Body of pancreas (tissue), 4 donors: ENCODE measurements at regions not wholly inside any gene's neighbourhood (a gene's known extent, or its start where the extent isn't known, plus 50 kb on each side); places are given as distances from the start of the nearest gene placed in this dataset.

Experiments used
- ATAC-seq: fragments of 150-250 bp; one replicate; pipeline ENCODE4 v1.9.1; 2016
- DNase-seq, 4 donors: peaks; one replicate each; pipeline ENCODE4 v3.0.0-alpha.2; 2019
- H3K27ac ChIP-seq, 4 donors: fragments of 200-600 bp; sonication (generic); 1 replicate in 3 of 4; 2 replicates in 1 of 4; pipeline versions ENCODE4 v1.5.1 to v1.6.1; 2016 to 2019; ENCODE audit warnings: mild to moderate bottlenecking in 1 of 4, mixed read lengths in 1 of 4, moderate library complexity in 1 of 4
- H3K27me3 ChIP-seq, 2 donors: fragments of 200-600 bp; sonication (generic); one replicate each; pipeline ENCODE4 v1.6.0; 2016; ENCODE audit warnings: mild to moderate bottlenecking in 1 of 2
- H3K36me3 ChIP-seq, 2 donors: fragments of 200-600 bp; sonication (generic); replicated peaks in 1 of 2; 2 replicates each; pipeline ENCODE4 v1.5.1; 2016; ENCODE audit warnings: low read depth in 2 of 2; ENCODE audit not compliant: insufficient read depth in 1 of 2
- H3K4me1 ChIP-seq: fragments of 200-600 bp; sonication (generic); one replicate; pipeline ENCODE4 v1.6.0; 2016
- H3K4me3 ChIP-seq, 2 donors: fragments of 200-600 bp; sonication (generic); 1 replicate in 1 of 2; 2 replicates in 1 of 2; pipeline ENCODE4 v1.5.1; 2016 to 2019
- H3K9me3 ChIP-seq, 3 donors: fragments of 200-600 bp; sonication (generic); 1 replicate in 2 of 3; 2 replicates in 1 of 3; pipeline ENCODE4 v1.5.1; 2016
- POLR2A ChIP-seq, 3 donors: fragments of 450-650 bp; IDR thresholded peaks; one replicate each; pipeline ENCODE4 v1.6.1; 2016; ENCODE audit warnings: antibody characterized with exemption in 3 of 3, mild to moderate bottlenecking in 2 of 3
- WGBS, 2 donors: methylation state at CpG; one replicate each; pipeline ENCODE4 v1.1.5; 2017; 5-methylcytosine and 5-hydroxymethylcytosine counted together
- intact Hi-C: fragments of 100-400 bp; cut with DNase I; formaldehyde crosslinking; loops from one replicate; pipeline ENCODE4 v1.15.1; 2023
- TF ChIP-seq, protein P1 (sequence below), 7 experiments: fragments of 450-650 bp in 4 of 7; fragments of 200-600 bp in 3 of 7; sonication (generic) in 3 of 7; IDR thresholded peaks; one replicate each; pipeline ENCODE4 v1.5.1; 2016 to 2019; ENCODE audit warnings: antibody characterized with exemption in 7 of 7

- Histone ChIP-seq H3K36me3 (no peaks in the 10 kb centered on the region), H3K4me3 (no peak overlapping the region), H3K9me3 (no peaks in the 10 kb centered on the region), H3K27ac (no peak overlapping the region), H3K27me3 (no peaks in the 10 kb centered on the region), H3K4me1 (no peaks in the 10 kb centered on the region)
- no peak for DNase-seq
- 69 to 70% methylated on average over 5 of the region's 5 CpGs for WGBS, 2 donors
- no peak for TF ChIP-seq POLR2A (IDR thresholded peaks at IDR 0.05)
- TF ChIP-seq, protein P1, sequence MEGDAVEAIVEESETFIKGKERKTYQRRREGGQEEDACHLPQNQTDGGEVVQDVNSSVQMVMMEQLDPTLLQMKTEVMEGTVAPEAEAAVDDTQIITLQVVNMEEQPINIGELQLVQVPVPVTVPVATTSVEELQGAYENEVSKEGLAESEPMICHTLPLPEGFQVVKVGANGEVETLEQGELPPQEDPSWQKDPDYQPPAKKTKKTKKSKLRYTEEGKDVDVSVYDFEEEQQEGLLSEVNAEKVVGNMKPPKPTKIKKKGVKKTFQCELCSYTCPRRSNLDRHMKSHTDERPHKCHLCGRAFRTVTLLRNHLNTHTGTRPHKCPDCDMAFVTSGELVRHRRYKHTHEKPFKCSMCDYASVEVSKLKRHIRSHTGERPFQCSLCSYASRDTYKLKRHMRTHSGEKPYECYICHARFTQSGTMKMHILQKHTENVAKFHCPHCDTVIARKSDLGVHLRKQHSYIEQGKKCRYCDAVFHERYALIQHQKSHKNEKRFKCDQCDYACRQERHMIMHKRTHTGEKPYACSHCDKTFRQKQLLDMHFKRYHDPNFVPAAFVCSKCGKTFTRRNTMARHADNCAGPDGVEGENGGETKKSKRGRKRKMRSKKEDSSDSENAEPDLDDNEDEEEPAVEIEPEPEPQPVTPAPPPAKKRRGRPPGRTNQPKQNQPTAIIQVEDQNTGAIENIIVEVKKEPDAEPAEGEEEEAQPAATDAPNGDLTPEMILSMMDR (IDR thresholded peaks at IDR 0.05) = no peak
- ATAC-seq = no peak
- intact Hi-C loops = no loop called here
Observed at GRCh38 chr10:2023687-2024086, 286.4 kb upstream of the ADARB2 start.

DNA sequence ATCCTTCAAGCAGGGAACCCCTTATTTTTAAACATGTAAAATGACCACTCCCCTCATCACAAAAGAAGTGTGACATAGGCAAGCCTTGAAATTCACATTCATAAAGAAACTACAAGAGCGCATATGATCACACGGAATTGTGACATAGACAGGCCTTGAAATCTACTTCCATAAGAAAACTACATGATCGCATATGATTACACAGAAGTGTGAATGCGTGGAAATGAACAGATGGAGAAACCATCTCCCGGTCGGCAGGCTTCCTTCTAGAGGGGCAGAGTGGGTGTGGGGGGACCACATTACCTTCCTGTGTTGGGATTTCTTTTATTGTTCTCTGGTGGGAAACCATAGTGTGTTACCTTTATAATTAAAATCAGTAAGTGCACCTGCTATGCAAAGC is 285.1 kb upstream of the ADARB2 start:
- TF ChIP-seq POLR2A (IDR thresholded peaks at IDR 0.05) = no peak
- TF ChIP-seq, protein P1 (IDR thresholded peaks at IDR 0.05) = no peak
- Histone ChIP-seq H3K36me3 (no peaks in the 10 kb centered on the region), H3K27me3 (no peaks in the 10 kb centered on the region), H3K27ac (no peak overlapping the region), H3K4me3 (no peak overlapping the region), H3K9me3 (no peaks in the 10 kb centered on the region), H3K4me1 (no peaks in the 10 kb centered on the region)
- DNase-seq (no peak), ATAC-seq (no peak)
- intact Hi-C loops = no loop called here
- WGBS, 2 donors = 55 to 63% methylated on average over 6 of the region's 6 CpGs

DNA sequence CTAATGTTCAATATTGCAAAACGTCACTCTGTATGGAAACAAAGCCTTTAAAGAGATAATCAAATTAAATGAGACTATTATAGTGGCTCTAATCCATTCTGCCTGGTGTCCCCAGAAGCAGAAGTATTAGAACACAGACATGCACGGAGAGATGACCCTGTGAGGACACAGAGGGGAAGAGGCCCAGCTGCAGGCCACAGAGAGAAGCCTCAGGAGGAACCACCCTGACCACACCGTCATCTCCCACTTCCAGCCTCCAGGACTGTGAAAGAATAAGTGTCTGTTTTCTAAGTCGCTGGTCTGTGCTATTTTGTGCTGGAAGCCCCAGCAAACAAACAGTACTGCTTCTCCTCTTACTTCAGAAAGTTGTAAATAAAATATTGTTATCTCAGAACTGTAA is 283.5 kb upstream of the ADARB2 start:
- Histone ChIP-seq H3K9me3 (no peaks in the 10 kb centered on the region), H3K27me3 (no peaks in the 10 kb centered on the region), H3K36me3 (no peaks in the 10 kb centered on the region), H3K4me3 (no peak overlapping the region), H3K27ac (no peak overlapping the region), H3K4me1 (no peaks in the 10 kb centered on the region)
- TF ChIP-seq, protein P1 (IDR thresholded peaks at IDR 0.05) = no peak
- TF ChIP-seq POLR2A (IDR thresholded peaks at IDR 0.05) = no peak
- intact Hi-C loops = no loop called here
- ATAC-seq (no peak), DNase-seq (peak in 1 of 4 donors; percentile 19)
- whole genome bisulfite sequencing, 2 donors = 54 to 75% methylated on average over 4 of the region's 4 CpGs

DNA sequence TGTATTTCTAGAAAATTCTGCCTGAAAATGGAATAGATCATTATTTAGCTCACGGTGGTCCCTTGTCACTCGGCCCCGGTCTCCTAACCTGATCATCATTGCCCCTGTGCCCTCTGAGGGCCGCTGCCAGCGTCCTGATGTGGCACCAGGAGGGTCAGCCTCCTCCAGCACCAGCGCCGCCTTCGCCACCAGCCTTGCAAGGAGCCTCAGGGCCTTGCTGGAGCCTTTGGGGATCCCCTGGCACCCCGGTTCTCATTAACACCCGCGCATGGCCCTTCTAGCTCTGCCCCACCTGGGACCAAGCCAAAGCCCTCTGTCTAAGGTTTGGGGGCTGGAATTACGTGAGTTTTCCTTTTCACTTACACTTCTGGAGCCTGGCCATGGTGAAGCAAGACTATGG is 282.5 kb upstream of the ADARB2 start:
- H3K4me3 ChIP-seq = no peak overlapping the region
- no peak for DNase-seq
- no peaks in the 10 kb centered on the region for H3K9me3 ChIP-seq
- no peak for ATAC-seq
- no peak for TF ChIP-seq POLR2A (IDR thresholded peaks at IDR 0.05)
- TF ChIP-seq, protein P1 (IDR thresholded peaks at IDR 0.05) = no peak
- H3K27ac ChIP-seq = no peak overlapping the region
- no peaks in the 10 kb centered on the region for H3K4me1 ChIP-seq
- intact Hi-C loops = no loop called here
- no peaks in the 10 kb centered on the region for H3K27me3 ChIP-seq
- WGBS, 2 donors = 78 to 84% methylated on average over 12 of the region's 12 CpGs
- no peaks in the 10 kb centered on the region for H3K36me3 ChIP-seq

DNA sequence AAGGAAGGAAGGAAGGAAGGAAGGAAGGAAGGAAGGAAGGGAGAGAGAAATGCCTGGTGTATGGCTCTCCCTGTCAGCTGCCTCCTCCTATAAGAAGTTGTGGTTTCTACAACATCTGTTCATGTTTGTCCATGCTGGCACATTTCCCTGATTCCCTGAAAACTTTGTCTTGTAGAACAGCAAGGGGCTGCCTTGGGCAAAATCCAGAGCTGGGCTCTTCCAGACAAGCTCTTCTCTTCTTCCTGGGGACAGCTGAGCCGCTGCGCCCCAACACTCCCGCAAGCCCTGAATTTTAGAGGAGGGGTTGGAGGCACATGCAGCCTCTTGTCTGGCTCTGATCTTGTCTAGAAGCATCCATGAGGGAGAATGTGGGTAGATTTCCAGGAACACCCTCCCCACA is 282.0 kb upstream of the ADARB2 start:
- ATAC-seq (no peak), DNase-seq (no peak)
- Histone ChIP-seq H3K4me1 (no peaks in the 10 kb centered on the region), H3K9me3 (no peaks in the 10 kb centered on the region), H3K36me3 (no peaks in the 10 kb centered on the region), H3K4me3 (no peak overlapping the region), H3K27me3 (no peaks in the 10 kb centered on the region), H3K27ac (no peak overlapping the region)
- 87 to 95% methylated on average over 3 of the region's 3 CpGs for WGBS, 2 donors
- intact Hi-C loops = no loop called here
- TF ChIP-seq, protein P1 (IDR thresholded peaks at IDR 0.05) = no peak
- no peak for TF ChIP-seq POLR2A (IDR thresholded peaks at IDR 0.05)
